ENCODE measurements at regions not wholly inside any gene's neighbourhood (a gene's known extent, or its start where the extent isn't known, plus 50 kb on each side); places are given as distances from the start of the nearest gene placed in this dataset.

- TF ChIP-seq POLR2AphosphoS5 (IDR thresholded peaks at IDR 0.05; ENCODE audit: low read depth): no peak
- no peak for TF ChIP-seq REST (IDR thresholded peaks at IDR 0.05; ENCODE audit: insufficient replicate concordance, low read depth)
Observed at GRCh38 chr4:181676546-181676945, 566.7 kb upstream of the TENM3 start.

Measured in HL-60 (cell line).